Natural killer cell (primary cell): ENCODE measurements at regions not wholly inside any gene's neighbourhood (a gene's known extent, or its start where the extent isn't known, plus 50 kb on each side); places are given as distances from the start of the nearest gene placed in this dataset.

Experiments used
- ATAC-seq, 3 donors: fragments of 150-1000 bp in 2 of 3; fragments of 200-7000 bp in 1 of 3; cut with Tn5 transposase; 1 replicate in 1 of 3; 2 replicates in 2 of 3; pipeline ENCODE4 v1.10.0; 2021; ENCODE audit warnings: mild to moderate bottlenecking in 2 of 3, moderate library complexity in 2 of 3
- DNase-seq, 2 donors: peaks; one replicate each; pipeline versions ENCODE4 v3.0.0 to v3.0.0-alpha.2; 2013 to 2021; ENCODE audit warnings: mixed read lengths in 1 of 2
- H3K27ac ChIP-seq: one replicate; pipeline ENCODE4 v1.5.1; 2013; ENCODE audit warnings: mild to moderate bottlenecking, low read length
- H3K27me3 ChIP-seq: one replicate; pipeline ENCODE4 v1.6.1; 2013; ENCODE audit warnings: low read length; ENCODE audit not compliant: control insufficient read depth, insufficient read depth
- H3K36me3 ChIP-seq: one replicate; pipeline ENCODE4 v1.6.1; 2013; ENCODE audit warnings: low read length; ENCODE audit not compliant: control insufficient read depth, insufficient read depth
- H3K4me1 ChIP-seq: one replicate; pipeline ENCODE4 v1.6.1; 2013; ENCODE audit warnings: low read length; ENCODE audit not compliant: control insufficient read depth, insufficient read depth
- H3K4me3 ChIP-seq: one replicate; pipeline ENCODE4 v1.5.1; 2013; ENCODE audit warnings: low read length
- H3K9me3 ChIP-seq: one replicate; pipeline ENCODE4 v1.6.1; 2013; ENCODE audit warnings: low read length; ENCODE audit not compliant: control insufficient read depth, insufficient read depth
- H3K27ac Mint-ChIP-seq, 2 donors: one replicate each; pipeline ENCODE4 v1.8.0; 2022; ENCODE audit warnings: mild to moderate bottlenecking in 2 of 2, mixed read lengths in 2 of 2, moderate library complexity in 1 of 2
- H3K27me3 Mint-ChIP-seq, 2 donors: one replicate each; pipeline ENCODE4 v1.8.0; 2022; ENCODE audit warnings: low read depth in 2 of 2, mixed read lengths in 2 of 2
- H3K36me3 Mint-ChIP-seq: one replicate; pipeline ENCODE4 v1.8.0; 2022; ENCODE audit warnings: mixed read lengths
- H3K4me1 Mint-ChIP-seq, 2 donors: one replicate each; pipeline ENCODE4 v1.8.0; 2022; ENCODE audit warnings: mixed read lengths in 2 of 2
- H3K4me3 Mint-ChIP-seq: one replicate; pipeline ENCODE4 v1.8.0; 2022; ENCODE audit warnings: mild to moderate bottlenecking, moderate library complexity, mixed read lengths
- H3K9me3 Mint-ChIP-seq, 2 donors: one replicate each; pipeline ENCODE4 v1.8.0; 2022; ENCODE audit warnings: mixed read lengths in 2 of 2
- CTCF ChIP-seq: fragments of 200-600 bp; IDR thresholded peaks from one replicate; pipeline ENCODE4 v1.8.0; 2022; ENCODE audit warnings: antibody characterized with exemption
- WGBS: methylation state at CpG from one replicate; pipeline ENCODE4 v1.1.7; 2013; ENCODE audit warnings: missing lambda C conversion rate; ENCODE audit not compliant: insufficient coverage; 5-methylcytosine and 5-hydroxymethylcytosine counted together
- intact Hi-C: fragments of 100-400 bp; cut with micrococcal nuclease; formaldehyde crosslinking; loops from one replicate; pipeline ENCODE4 v1.14.2; 2022

GRCh38 chr13:63351533-63351932 is 1935.9 kb upstream of the PCDH20 start:
- no peak for ATAC-seq
- Mint-ChIP-seq H3K4me1 (no peaks in the 10 kb centered on the region), H3K36me3 (no peaks in the 10 kb centered on the region), H3K27me3 (no peaks in the 10 kb centered on the region), H3K4me3 (no peak overlapping the region), H3K27ac (no peak overlapping the region), H3K9me3 (peaks cover 5 to 9% of the 10 kb centered on the region in 2 donors)
- WGBS, result 73% methylated on average over 1 of the region's 2 CpGs
- no peak overlapping the region for H3K4me3 ChIP-seq
- intact Hi-C loops, result no loop called here
- H3K27ac ChIP-seq, result no peak overlapping the region
- H3K9me3 ChIP-seq, result peaks cover 10% of the 10 kb centered on the region
- no peaks in the 10 kb centered on the region for H3K4me1 ChIP-seq
- DNase-seq, result no peak
- TF ChIP-seq CTCF, result no peak
- no peaks in the 10 kb centered on the region for H3K36me3 ChIP-seq
- no peaks in the 10 kb centered on the region for H3K27me3 ChIP-seq

- no peak overlapping the region for H3K27ac Mint-ChIP-seq
- no peak for DNase-seq
- H3K9me3 Mint-ChIP-seq, result peaks cover 5 to 11% of the 10 kb centered on the region in 2 donors
- no peaks in the 10 kb centered on the region for H3K36me3 ChIP-seq
- peaks cover 10% of the 10 kb centered on the region for H3K9me3 ChIP-seq
- WGBS, result 71% methylated on average over 2 of the region's 2 CpGs
- no peaks in the 10 kb centered on the region for H3K4me1 ChIP-seq
- H3K27me3 Mint-ChIP-seq, result no peaks in the 10 kb centered on the region
- no peak overlapping the region for H3K27ac ChIP-seq
- H3K4me3 ChIP-seq, result no peak overlapping the region
- H3K27me3 ChIP-seq, result no peaks in the 10 kb centered on the region
- ATAC-seq, result no peak
- intact Hi-C loops, result no loop called here
- TF ChIP-seq CTCF, result no peak
- no peaks in the 10 kb centered on the region for H3K4me1 Mint-ChIP-seq
- H3K4me3 Mint-ChIP-seq, result no peak overlapping the region
- peaks cover 2% of the 10 kb centered on the region for H3K36me3 Mint-ChIP-seq
Measured at GRCh38 chr13:63351081-63351480, 1935.4 kb upstream of the PCDH20 start.

GRCh38 chr13:63345835-63346234 is 1930.2 kb upstream of the PCDH20 start:
- Histone ChIP-seq H3K4me1 (no peaks in the 10 kb centered on the region), H3K4me3 (no peak overlapping the region), H3K27me3 (no peaks in the 10 kb centered on the region), H3K27ac (no peak overlapping the region), H3K36me3 (no peaks in the 10 kb centered on the region), H3K9me3 (peaks cover 4% of the 10 kb centered on the region)
- DNase-seq, result no peak
- no peak for TF ChIP-seq CTCF
- intact Hi-C loops, result no loop called here
- Mint-ChIP-seq H3K9me3 (peaks cover 16 to 20% of the 10 kb centered on the region in 2 donors), H3K4me3 (no peak overlapping the region), H3K36me3 (peaks cover 19% of the 10 kb centered on the region), H3K27me3 (no peaks in the 10 kb centered on the region), H3K27ac (no peak overlapping the region), H3K4me1 (no peaks in the 10 kb centered on the region)
- no peak for ATAC-seq

GRCh38 chr13:63344711-63345110 is 1929.1 kb upstream of the PCDH20 start:
- intact Hi-C loops, result no loop called here
- Mint-ChIP-seq H3K9me3 (peaks cover 16 to 20% of the 10 kb centered on the region in 2 donors), H3K4me1 (no peaks in the 10 kb centered on the region), H3K4me3 (no peak overlapping the region), H3K27ac (no peak overlapping the region), H3K36me3 (peaks cover 19% of the 10 kb centered on the region), H3K27me3 (no peaks in the 10 kb centered on the region)
- DNase-seq, result no peak
- Histone ChIP-seq H3K36me3 (no peaks in the 10 kb centered on the region), H3K4me3 (no peak overlapping the region), H3K27me3 (no peaks in the 10 kb centered on the region), H3K9me3 (no peaks in the 10 kb centered on the region), H3K4me1 (no peaks in the 10 kb centered on the region), H3K27ac (no peak overlapping the region)
- no peak for TF ChIP-seq CTCF
- ATAC-seq, result no peak
- no CpG with 5 or more reads among the region's 1 CpG for WGBS
